Activated T-cell treated with anti-CD3 and anti-CD28 coated beads for 48 hours (primary cell): ENCODE measurements at regions not wholly inside any gene's neighbourhood (a gene's known extent, or its start where the extent isn't known, plus 50 kb on each side); places are given as distances from the start of the nearest gene placed in this dataset.

Experiments used
- DNase-seq: peaks from one replicate; pipeline ENCODE4 v3.0.0-alpha.2; 2020; ENCODE audit warnings: low read depth

DNA sequence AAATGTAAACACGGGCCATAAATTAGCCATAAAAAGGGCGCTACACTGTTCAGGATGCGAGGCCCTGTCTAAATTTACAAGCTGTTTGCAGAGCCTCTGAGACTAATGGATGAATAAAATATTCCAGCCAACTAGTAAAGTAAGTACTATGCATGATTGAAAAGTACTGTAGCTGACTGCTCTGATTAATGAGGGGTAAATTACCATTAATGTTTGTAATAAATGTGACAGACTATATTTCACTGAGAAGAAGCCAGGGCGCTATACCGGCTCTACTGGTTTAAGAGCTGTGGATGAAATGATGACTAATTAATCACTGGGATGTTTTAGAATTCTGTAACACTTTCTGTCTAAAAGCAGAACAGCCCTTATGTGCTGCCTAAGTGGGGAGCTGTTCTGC is 54.3 kb upstream of the RGPD4 start:
- DNase-seq, result no peak

DNA sequence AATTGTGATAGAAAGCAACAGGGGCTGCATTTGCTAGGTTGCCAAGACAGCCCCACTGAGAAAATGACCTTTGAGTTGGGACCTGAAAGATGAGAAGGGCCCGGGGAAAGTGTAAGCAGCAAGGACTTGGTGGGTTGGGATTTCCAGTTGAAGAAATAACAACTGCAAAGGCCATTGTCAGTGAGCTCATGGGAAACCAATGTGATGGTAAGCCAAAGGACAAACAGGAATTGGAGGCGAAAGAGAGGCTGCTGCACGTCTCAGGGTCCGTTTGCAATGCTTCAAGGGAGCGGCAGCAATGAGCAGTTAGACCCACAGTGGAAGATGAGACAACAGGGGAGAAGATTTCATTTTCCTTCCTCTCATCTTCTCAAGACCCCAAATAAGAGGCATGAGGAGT is 51.5 kb upstream of the RGPD4 start:
- DNase-seq, result no peak

DNA sequence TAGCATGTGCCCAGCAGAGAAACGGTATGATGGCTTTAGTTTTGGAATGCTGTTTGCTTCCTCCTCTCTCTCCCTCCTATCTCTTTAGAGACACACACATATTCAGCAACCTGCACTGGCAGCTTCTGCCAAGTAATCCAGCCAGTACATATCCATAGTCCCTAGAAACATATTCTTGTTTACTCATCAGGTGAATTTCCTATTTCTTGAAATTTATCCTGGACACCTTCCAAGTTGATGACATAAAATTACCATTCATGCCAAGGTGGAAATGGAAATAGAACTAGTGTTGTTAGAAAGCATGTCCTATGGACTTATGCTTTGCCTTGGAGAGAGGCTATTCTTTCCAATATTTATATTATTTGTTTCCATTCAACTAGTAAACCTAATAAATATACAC is 50.9 kb upstream of the RGPD4 start:
- DNase-seq, result no peak

DNA sequence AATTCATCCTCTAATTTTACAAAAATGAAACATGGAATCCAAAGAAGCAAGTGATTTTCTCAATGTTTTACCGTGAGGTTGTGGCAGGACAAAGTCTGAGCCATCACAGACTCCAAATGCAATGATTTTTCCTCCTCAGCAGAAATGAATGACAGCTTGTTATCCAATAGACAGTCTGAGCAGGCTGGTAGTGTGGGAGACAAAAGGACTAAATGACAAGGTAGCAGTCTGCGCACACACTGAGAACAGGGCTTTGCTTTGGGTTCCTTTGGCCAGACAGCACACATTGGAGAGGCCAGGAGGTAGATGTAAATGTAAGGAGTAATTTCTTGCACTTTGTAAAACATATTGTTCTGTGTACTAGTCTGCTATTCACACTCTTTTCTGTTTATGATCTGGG is 50.3 kb upstream of the RGPD4 start:
- DNase-seq, result no peak
